Trophoblast cell (in vitro differentiated cells and primary cell): ENCODE measurements at regions not wholly inside any gene's neighbourhood (a gene's known extent, or its start where the extent isn't known, plus 50 kb on each side); places are given as distances from the start of the nearest gene placed in this dataset.

Source experiments
- DNase-seq, 2 donors: peaks; one replicate each; pipeline ENCODE4 v3.0.0-alpha.2; 2016
- H2AFZ ChIP-seq: 2 replicates; pipeline ENCODE4 v1.6.1; 2013; ENCODE audit warnings: low read length, moderate library complexity, mild to moderate bottlenecking; ENCODE audit not compliant: insufficient read depth, poor library complexity
- H2AK5ac ChIP-seq: 2 replicates; pipeline ENCODE4 v1.6.1; 2013; ENCODE audit warnings: mild to moderate bottlenecking, low read length
- H2BK120ac ChIP-seq: 2 replicates; pipeline ENCODE4 v1.6.1; 2013; ENCODE audit warnings: low read length, mild to moderate bottlenecking, moderate library complexity; ENCODE audit not compliant: insufficient read depth, poor library complexity
- H2BK12ac ChIP-seq: 2 replicates; pipeline ENCODE4 v1.6.1; 2013; ENCODE audit warnings: mild to moderate bottlenecking, low read length, moderate library complexity
- H2BK5ac ChIP-seq: 2 replicates; pipeline ENCODE4 v1.6.1; 2013; ENCODE audit warnings: low read length, low read depth, moderate library complexity, mild to moderate bottlenecking; ENCODE audit not compliant: poor library complexity
- H3K14ac ChIP-seq: 2 replicates; pipeline ENCODE4 v1.6.1; 2013; ENCODE audit warnings: mild to moderate bottlenecking, low read length
- H3K18ac ChIP-seq: 2 replicates; pipeline ENCODE4 v1.6.1; 2013; ENCODE audit warnings: mild to moderate bottlenecking, low read length
- H3K23ac ChIP-seq: 2 replicates; pipeline ENCODE4 v1.6.1; 2013; ENCODE audit warnings: low read length
- H3K27ac ChIP-seq: 2 replicates; pipeline ENCODE4 v1.5.1; 2013; ENCODE audit warnings: low read depth, mild to moderate bottlenecking, inconsistent platforms, low read length, moderate library complexity
- H3K27me3 ChIP-seq: 2 replicates; pipeline ENCODE4 v1.6.1; 2013; ENCODE audit warnings: inconsistent platforms, mild to moderate bottlenecking, low read length, moderate library complexity; ENCODE audit not compliant: insufficient read depth
- H3K36me3 ChIP-seq, 2 experiments: 1 replicate in 1 of 2; 2 replicates in 1 of 2; pipeline ENCODE4 v1.6.1; 2013; ENCODE audit warnings: low read length in 2 of 2, mild to moderate bottlenecking in 2 of 2, moderate library complexity in 1 of 2; ENCODE audit not compliant: insufficient read depth in 2 of 2, control insufficient read depth in 1 of 2
- H3K4ac ChIP-seq: 2 replicates; pipeline ENCODE4 v1.6.1; 2013; ENCODE audit warnings: low read depth, mild to moderate bottlenecking, low read length, moderate library complexity
- H3K4me1 ChIP-seq, 2 experiments: 1 replicate in 1 of 2; 2 replicates in 1 of 2; pipeline ENCODE4 v1.6.1; 2013; ENCODE audit warnings: low read length in 2 of 2, mild to moderate bottlenecking in 2 of 2, moderate library complexity in 1 of 2; ENCODE audit not compliant: insufficient read depth in 2 of 2, control insufficient read depth in 1 of 2
- H3K4me2 ChIP-seq: 2 replicates; pipeline ENCODE4 v1.6.1; 2013; ENCODE audit warnings: inconsistent platforms, mild to moderate bottlenecking, low read length, moderate library complexity
- H3K4me3 ChIP-seq: 2 replicates; pipeline ENCODE4 v1.5.1; 2013; ENCODE audit warnings: mild to moderate bottlenecking, low read depth, low read length, inconsistent platforms
- H3K79me1 ChIP-seq: one replicate; pipeline ENCODE4 v1.6.1; 2013; ENCODE audit warnings: low read length
- H3K79me2 ChIP-seq: 2 replicates; pipeline ENCODE4 v1.6.1; 2013; ENCODE audit warnings: low read length, mild to moderate bottlenecking; ENCODE audit not compliant: control insufficient read depth, insufficient read depth, poor library complexity
- H3K9ac ChIP-seq: 2 replicates; pipeline ENCODE4 v1.6.1; 2013; ENCODE audit warnings: mild to moderate bottlenecking, low read length
- H3K9me3 ChIP-seq: 2 replicates; pipeline ENCODE4 v1.6.1; 2013; ENCODE audit warnings: low read depth, mild to moderate bottlenecking, control low read depth, inconsistent platforms, low read length; ENCODE audit not compliant: insufficient read depth
- H4K12ac ChIP-seq: 2 replicates; pipeline ENCODE4 v1.6.1; 2013; ENCODE audit warnings: low read depth, mild to moderate bottlenecking, low read length, moderate library complexity
- H4K8ac ChIP-seq: 2 replicates; pipeline ENCODE4 v1.6.1; 2013; ENCODE audit warnings: low read depth, mild to moderate bottlenecking, low read length, moderate library complexity
- H4K91ac ChIP-seq: one replicate; pipeline ENCODE4 v1.6.1; 2013; ENCODE audit warnings: low read depth, mild to moderate bottlenecking, low read length, moderate library complexity
- WGBS: extraction: QIAGEN DNeasy Blood & Tissue Kit; methylation state at CpG from one replicate; pipeline ENCODE4 v1.1.7; 2013; ENCODE audit warnings: missing lambda C conversion rate; ENCODE audit not compliant: insufficient read length, insufficient coverage; ENCODE audit errors: extremely low coverage; 5-methylcytosine and 5-hydroxymethylcytosine counted together

DNA sequence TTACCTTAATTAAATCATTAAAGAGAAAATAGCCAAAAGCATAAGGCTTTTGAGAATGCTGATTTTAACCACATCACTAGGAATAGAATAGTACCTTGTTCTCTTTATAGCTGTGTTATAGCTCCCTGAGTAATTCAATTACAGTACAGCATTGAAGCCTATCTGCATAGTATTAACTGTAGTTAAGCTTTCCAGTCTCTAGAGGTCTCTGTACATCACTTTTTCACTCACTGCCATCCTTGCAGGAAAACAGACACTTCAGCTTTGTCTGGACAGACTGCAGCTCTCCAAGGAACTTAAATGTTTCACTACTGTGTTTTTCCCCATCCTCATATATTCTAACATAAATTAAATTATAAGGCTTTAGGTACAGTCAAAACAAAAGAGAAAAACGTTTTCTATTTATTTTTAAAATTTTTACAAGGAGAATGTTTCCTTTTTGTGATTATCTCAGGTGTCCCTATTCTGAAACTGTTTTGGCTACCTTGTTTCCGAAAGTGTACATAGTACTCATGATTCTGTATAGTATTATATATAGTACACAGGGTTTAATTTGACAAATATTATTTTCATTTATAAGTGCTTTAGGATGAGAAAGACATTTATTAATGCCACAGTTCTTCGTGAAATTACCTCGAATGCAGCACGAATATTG, 407.9 kb downstream of the PCDH18 start:
- DNase-seq, result peak; percentile 6 to 62
- no peak overlapping the region for H4K91ac ChIP-seq
- no peak overlapping the region for H3K4me3 ChIP-seq
- no peak overlapping the region for H3K4me2 ChIP-seq
- no peaks in the 10 kb centered on the region for H3K4me1 ChIP-seq
- H3K79me1 ChIP-seq, result no peaks in the 10 kb centered on the region
- no peak overlapping the region for H2BK12ac ChIP-seq
- H2AK5ac ChIP-seq, result no peak overlapping the region
- H2AFZ ChIP-seq, result no peak overlapping the region
- no peak overlapping the region for H4K12ac ChIP-seq
- H3K9me3 ChIP-seq, result no peaks in the 10 kb centered on the region
- no peaks in the 10 kb centered on the region for H3K79me2 ChIP-seq
- no peak overlapping the region for H2BK120ac ChIP-seq
- H3K9ac ChIP-seq, result no peak overlapping the region
- no peak overlapping the region for H3K4ac ChIP-seq
- no peak overlapping the region for H3K18ac ChIP-seq
- WGBS, result no CpG with 5 or more reads among the region's 5 CpGs
- no peaks in the 10 kb centered on the region for H3K27me3 ChIP-seq
- no peak overlapping the region for H4K8ac ChIP-seq
- no peak overlapping the region for H3K27ac ChIP-seq
- no peak overlapping the region for H3K14ac ChIP-seq
- H3K36me3 ChIP-seq, result no peaks in the 10 kb centered on the region
- no peak overlapping the region for H2BK5ac ChIP-seq
- H3K23ac ChIP-seq, result no peak overlapping the region

- H2AFZ ChIP-seq, result no peak overlapping the region
- no peak overlapping the region for H4K91ac ChIP-seq
- no peaks in the 10 kb centered on the region for H3K79me2 ChIP-seq
- H3K18ac ChIP-seq, result no peak overlapping the region
- H3K14ac ChIP-seq, result no peak overlapping the region
- H3K9ac ChIP-seq, result no peak overlapping the region
- no peak overlapping the region for H2BK12ac ChIP-seq
- no peak overlapping the region for H3K23ac ChIP-seq
- no peaks in the 10 kb centered on the region for H3K9me3 ChIP-seq
- no peak overlapping the region for H2BK120ac ChIP-seq
- H3K4me2 ChIP-seq, result no peak overlapping the region
- H2BK5ac ChIP-seq, result no peak overlapping the region
- no peak overlapping the region for H3K4me3 ChIP-seq
- no peaks in the 10 kb centered on the region for H3K79me1 ChIP-seq
- H3K4me1 ChIP-seq, result no peaks in the 10 kb centered on the region
- no peak overlapping the region for H4K8ac ChIP-seq
- no peaks in the 10 kb centered on the region for H3K27me3 ChIP-seq
- H3K27ac ChIP-seq, result no peak overlapping the region
- no peak for DNase-seq
- H4K12ac ChIP-seq, result no peak overlapping the region
- no peak overlapping the region for H2AK5ac ChIP-seq
- no peaks in the 10 kb centered on the region for H3K36me3 ChIP-seq
- no peak overlapping the region for H3K4ac ChIP-seq
- no CpG with 5 or more reads among the region's 2 CpGs for WGBS
Measured at GRCh38 chr4:137122876-137123275, 409.4 kb downstream of the PCDH18 start.

GRCh38 chr4:137116144-137116543, 416.1 kb downstream of the PCDH18 start:
- no peak overlapping the region for H2BK120ac ChIP-seq
- no CpG with 5 or more reads among the region's 3 CpGs for WGBS
- no peak overlapping the region for H4K8ac ChIP-seq
- DNase-seq, result no peak
- H3K9me3 ChIP-seq, result no peaks in the 10 kb centered on the region
- H3K4ac ChIP-seq, result no peak overlapping the region
- H3K23ac ChIP-seq, result no peak overlapping the region
- no peak overlapping the region for H2AFZ ChIP-seq
- H3K27ac ChIP-seq, result no peak overlapping the region
- no peaks in the 10 kb centered on the region for H3K36me3 ChIP-seq
- no peaks in the 10 kb centered on the region for H3K79me2 ChIP-seq
- no peak overlapping the region for H2AK5ac ChIP-seq
- no peaks in the 10 kb centered on the region for H3K27me3 ChIP-seq
- H3K14ac ChIP-seq, result no peak overlapping the region
- no peak overlapping the region for H3K4me3 ChIP-seq
- no peaks in the 10 kb centered on the region for H3K4me1 ChIP-seq
- H3K4me2 ChIP-seq, result no peak overlapping the region
- H3K79me1 ChIP-seq, result no peaks in the 10 kb centered on the region
- H4K12ac ChIP-seq, result no peak overlapping the region
- H4K91ac ChIP-seq, result no peak overlapping the region
- no peak overlapping the region for H2BK5ac ChIP-seq
- no peak overlapping the region for H2BK12ac ChIP-seq
- H3K18ac ChIP-seq, result no peak overlapping the region
- no peak overlapping the region for H3K9ac ChIP-seq

- Histone ChIP-seq H2BK5ac (no peak overlapping the region), H3K18ac (no peak overlapping the region), H3K9me3 (no peaks in the 10 kb centered on the region), H2AK5ac (no peak overlapping the region), H3K4me3 (no peak overlapping the region), H4K12ac (no peak overlapping the region), H3K36me3 (no peaks in the 10 kb centered on the region), H2BK12ac (no peak overlapping the region), H3K14ac (no peak overlapping the region), H3K27ac (no peak overlapping the region), H3K23ac (no peak overlapping the region), H3K27me3 (no peaks in the 10 kb centered on the region), H3K9ac (no peak overlapping the region), H3K4me1 (no peaks in the 10 kb centered on the region), H3K79me2 (no peaks in the 10 kb centered on the region), H3K79me1 (no peaks in the 10 kb centered on the region), H3K4ac (no peak overlapping the region), H2AFZ (no peak overlapping the region), H2BK120ac (no peak overlapping the region), H4K91ac (no peak overlapping the region), H3K4me2 (no peak overlapping the region), H4K8ac (no peak overlapping the region)
- no CpG with 5 or more reads among the region's 4 CpGs for WGBS
- DNase-seq, result no peak
Measured at GRCh38 chr4:137106733-137107132, 425.6 kb downstream of the PCDH18 start.
